Ishikawa (cell line): ENCODE measurements at regions not wholly inside any gene's neighbourhood (a gene's known extent, or its start where the extent isn't known, plus 50 kb on each side); places are given as distances from the start of the nearest gene placed in this dataset.

Experiments
- CEBPB ChIP-seq: IDR thresholded peaks from 2 replicates; pipeline ENCODE4 v1.6.1; 2012
- CREB1 ChIP-seq: IDR thresholded peaks from 2 replicates; pipeline ENCODE4 v1.6.1; 2012; ENCODE audit warnings: low read depth
- EP300 ChIP-seq: IDR thresholded peaks from 2 replicates; pipeline ENCODE4 v1.6.1; 2012; ENCODE audit warnings: borderline replicate concordance
- FOXM1 ChIP-seq: IDR thresholded peaks from 2 replicates; pipeline ENCODE4 v1.6.1; 2012; ENCODE audit warnings: low read depth, borderline replicate concordance
- TAF1 ChIP-seq: IDR thresholded peaks from 2 replicates; pipeline ENCODE4 v1.6.1; 2012; ENCODE audit warnings: low read depth, mild to moderate bottlenecking
- TCF12 ChIP-seq: IDR thresholded peaks from 2 replicates; pipeline ENCODE4 v1.6.1; 2012; ENCODE audit warnings: low read depth
- TEAD4 ChIP-seq: IDR thresholded peaks from 2 replicates; pipeline ENCODE4 v1.6.1; 2012
- TF ChIP-seq, protein P1 (sequence below): IDR thresholded peaks from 2 replicates; pipeline ENCODE4 v1.6.1; 2012

DNA sequence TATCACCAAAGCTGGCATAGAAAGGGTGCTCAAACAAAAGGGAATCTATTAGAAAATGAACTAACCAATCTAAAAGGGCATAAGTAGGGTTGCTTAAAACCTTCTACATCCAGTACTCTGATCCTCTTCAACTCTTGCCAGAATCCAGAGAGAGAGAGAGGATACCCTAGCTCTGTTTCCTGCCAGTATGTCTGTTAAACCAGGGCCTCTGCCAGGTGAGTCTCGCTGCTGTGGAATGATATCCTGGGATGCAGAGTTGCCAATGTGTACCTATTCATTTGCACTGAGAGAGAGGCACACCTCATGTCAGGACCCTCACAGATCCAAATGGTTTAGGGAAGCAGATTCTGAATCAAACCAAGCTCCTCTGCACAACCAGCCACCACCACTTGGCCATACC is 79.8 kb upstream of the DYNLRB2 start:
- TF ChIP-seq TAF1 (no peak), TEAD4 (no peak), TCF12 (no peak), CREB1 (no peak), CEBPB (no peak), EP300 (no peak), FOXM1 (no peak)
- TF ChIP-seq, protein P1, sequence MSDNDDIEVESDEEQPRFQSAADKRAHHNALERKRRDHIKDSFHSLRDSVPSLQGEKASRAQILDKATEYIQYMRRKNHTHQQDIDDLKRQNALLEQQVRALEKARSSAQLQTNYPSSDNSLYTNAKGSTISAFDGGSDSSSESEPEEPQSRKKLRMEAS: no peak
